GM04503 (cell line): ENCODE measurements at regions not wholly inside any gene's neighbourhood (a gene's known extent, or its start where the extent isn't known, plus 50 kb on each side); places are given as distances from the start of the nearest gene placed in this dataset.

Experiments used
- DNase-seq: peaks from one replicate; pipeline ENCODE4 v3.0.0-alpha.2; 2012; ENCODE audit warnings: low read depth

- no peak for DNase-seq
Measured at GRCh38 chr5:72619251-72619650, 112.0 kb upstream of the ZNF366 start.

GRCh38 chr5:72618708-72619107 lies 111.5 kb upstream of the ZNF366 start:
- no peak for DNase-seq

GRCh38 chr5:72615061-72615460 lies 107.9 kb upstream of the ZNF366 start:
- no peak for DNase-seq

GRCh38 chr5:72613515-72613914 lies 106.3 kb upstream of the ZNF366 start:
- DNase-seq = no peak

- no peak for DNase-seq
Measured at GRCh38 chr5:72612810-72613209, 105.6 kb upstream of the ZNF366 start.

GRCh38 chr5:72611118-72611730 lies 104.0 kb upstream of the ZNF366 start:
- DNase-seq = no peak

- no peak for DNase-seq
Measured at GRCh38 chr5:72608926-72609325, 101.7 kb upstream of the ZNF366 start.

- no peak for DNase-seq
Measured at GRCh38 chr5:72608297-72608696, 101.1 kb upstream of the ZNF366 start.

GRCh38 chr5:72607381-72607780 lies 100.2 kb upstream of the ZNF366 start:
- DNase-seq = no peak

- no peak for DNase-seq
Measured at GRCh38 chr5:72606525-72606924, 99.3 kb upstream of the ZNF366 start.

GRCh38 chr5:72605632-72606031 lies 98.4 kb upstream of the ZNF366 start:
- no peak for DNase-seq

GRCh38 chr5:72604798-72605154 lies 97.6 kb upstream of the ZNF366 start:
- DNase-seq = no peak

- no peak for DNase-seq
Measured at GRCh38 chr5:72604111-72604797, 97.0 kb upstream of the ZNF366 start.

- DNase-seq = no peak
Measured at GRCh38 chr5:72602696-72603685, 95.8 kb upstream of the ZNF366 start.

- DNase-seq = no peak
Measured at GRCh38 chr5:72601861-72602260, 94.7 kb upstream of the ZNF366 start.

GRCh38 chr5:72600391-72600981 lies 93.3 kb upstream of the ZNF366 start:
- DNase-seq = peak; percentile 95

GRCh38 chr5:72599519-72600370 lies 92.5 kb upstream of the ZNF366 start:
- DNase-seq = no peak

GRCh38 chr5:72599065-72599433 lies 91.8 kb upstream of the ZNF366 start:
- DNase-seq = no peak

GRCh38 chr5:72598401-72599064 lies 91.3 kb upstream of the ZNF366 start:
- no peak for DNase-seq

GRCh38 chr5:72597456-72597948 lies 90.3 kb upstream of the ZNF366 start:
- peak; percentile 75 for DNase-seq

GRCh38 chr5:72596956-72597355 lies 89.7 kb upstream of the ZNF366 start:
- DNase-seq = no peak
